ENCODE measurements at regions not wholly inside any gene's neighbourhood (a gene's known extent, or its start where the extent isn't known, plus 50 kb on each side); places are given as distances from the start of the nearest gene placed in this dataset.

GRCh38 chr12:61301817-61302216, 958.4 kb upstream of the USP15 start:
- intact Hi-C loops (cut with DNase I; ENCODE audit: low total_unique reads): no loop called here
- TF ChIP-seq POLR2A (IDR thresholded peaks at IDR 0.05) (no peak), CTCF (IDR thresholded peaks at IDR 0.05) (no peak)
- DNase-seq (ENCODE audit: low spot score in 2 of 2): no peak
- no peak overlapping the region for H3K4me3 ChIP-seq (ENCODE audit: low read depth, poor library complexity, severe bottlenecking)
- 92 to 93% methylated on average over 2 of the region's 2 CpGs for WGBS, 2 donors

- TF ChIP-seq CTCF (IDR thresholded peaks at IDR 0.05) (no peak), POLR2A (IDR thresholded peaks at IDR 0.05) (no peak)
- intact Hi-C loops (cut with DNase I; ENCODE audit: low total_unique reads): no loop called here
- no peak for DNase-seq (ENCODE audit: low spot score in 2 of 2)
- H3K4me3 ChIP-seq (ENCODE audit: low read depth, poor library complexity, severe bottlenecking): no peak overlapping the region
- WGBS, 2 donors: 82 to 88% methylated on average over 4 of the region's 4 CpGs
Measured at GRCh38 chr12:61302282-61302681, 957.9 kb upstream of the USP15 start.

- no peak for DNase-seq (ENCODE audit: low spot score in 2 of 2)
- 74 to 85% methylated on average over 2 of the region's 2 CpGs for WGBS, 2 donors
- no peak overlapping the region for H3K4me3 ChIP-seq (ENCODE audit: low read depth, poor library complexity, severe bottlenecking)
- TF ChIP-seq CTCF (IDR thresholded peaks at IDR 0.05): no peak
- TF ChIP-seq POLR2A (IDR thresholded peaks at IDR 0.05): no peak
- intact Hi-C loops (cut with DNase I; ENCODE audit: low total_unique reads): no loop called here
Measured at GRCh38 chr12:61308220-61308619, 952.0 kb upstream of the USP15 start.

- no peak for DNase-seq (ENCODE audit: low spot score in 2 of 2)
- intact Hi-C loops (cut with DNase I; ENCODE audit: low total_unique reads): no loop called here
- H3K4me3 ChIP-seq (ENCODE audit: low read depth, poor library complexity, severe bottlenecking): no peak overlapping the region
- no peak for TF ChIP-seq CTCF (IDR thresholded peaks at IDR 0.05)
- no peak for TF ChIP-seq POLR2A (IDR thresholded peaks at IDR 0.05)
Measured at GRCh38 chr12:61311413-61311812, 948.8 kb upstream of the USP15 start.

- intact Hi-C loops (cut with DNase I; ENCODE audit: low total_unique reads): no loop called here
- no peak for DNase-seq (ENCODE audit: low spot score in 2 of 2)
- WGBS, 2 donors: 75 to 83% methylated on average over 3 of the region's 3 CpGs
- no peak overlapping the region for H3K4me3 ChIP-seq (ENCODE audit: low read depth, poor library complexity, severe bottlenecking)
- TF ChIP-seq CTCF (IDR thresholded peaks at IDR 0.05) (no peak), POLR2A (IDR thresholded peaks at IDR 0.05) (no peak)
Measured at GRCh38 chr12:61348871-61349270, 911.3 kb upstream of the USP15 start.

- no peak for TF ChIP-seq POLR2A (IDR thresholded peaks at IDR 0.05)
- TF ChIP-seq CTCF (IDR thresholded peaks at IDR 0.05): no peak
- intact Hi-C loops (cut with DNase I; ENCODE audit: low total_unique reads): no loop called here
- DNase-seq (ENCODE audit: low spot score in 2 of 2): no peak
- WGBS, 2 donors: 78 to 89% methylated on average over 7 to 10 of the region's 10 CpGs
- no peak overlapping the region for H3K4me3 ChIP-seq (ENCODE audit: low read depth, poor library complexity, severe bottlenecking)
Measured at GRCh38 chr12:61355105-61355504, 905.1 kb upstream of the USP15 start.
